GM21447 (cell line): ENCODE measurements at regions not wholly inside any gene's neighbourhood (a gene's known extent, or its start where the extent isn't known, plus 50 kb on each side); places are given as distances from the start of the nearest gene placed in this dataset.

Experiments used
- ATAC-seq: cut with Tn5 transposase; IDR thresholded peaks from one replicate; pipeline ENCODE4 v1.9.1; 2021; ENCODE audit not compliant: unreplicated experiment

GRCh38 chr2:47620770-47621437 lies 50.1 kb upstream of the KCNK12 start:
- no peak for ATAC-seq
